DMS79 (cell line): ENCODE measurements at regions not wholly inside any gene's neighbourhood (a gene's known extent, or its start where the extent isn't known, plus 50 kb on each side); places are given as distances from the start of the nearest gene placed in this dataset.
"Not testable (repeated sequence)": the region's sequence is repeated elsewhere in the genome, so short reads cannot be mapped to it uniquely, and the experiment has no call there.

Source experiments
- DNase-seq: peaks from one replicate; lab custom pipeline; 2025; lab: John Stamatoyannopoulos, UW

DNA sequence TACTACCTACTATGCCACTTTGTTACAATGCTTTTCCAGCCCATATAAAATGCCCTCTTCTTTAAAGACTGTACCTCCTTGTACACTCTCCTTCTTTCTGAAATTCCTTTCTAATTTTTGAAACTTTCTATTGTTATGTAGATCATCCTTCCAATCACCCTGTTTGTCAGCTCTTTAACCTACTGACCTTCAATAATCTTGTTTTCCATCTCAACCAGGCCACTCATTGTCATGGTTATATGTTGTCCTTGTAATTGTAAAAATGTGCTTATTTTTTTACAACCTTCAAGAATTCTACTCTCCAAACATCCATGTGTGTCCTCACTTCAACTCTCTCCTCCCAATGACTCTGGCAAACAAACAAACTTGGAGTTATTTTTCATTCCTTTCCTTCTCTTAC is 1172.6 kb upstream of the CELF2 start:
- no peak for DNase-seq

GRCh38 chr10:9848278-9848677 is 1169.4 kb upstream of the CELF2 start:
- no peak for DNase-seq

GRCh38 chr10:9848981-9849380 is 1168.7 kb upstream of the CELF2 start:
- DNase-seq: no peak

- no peak for DNase-seq
Observed at GRCh38 chr10:9850415-9850814, 1167.3 kb upstream of the CELF2 start.

GRCh38 chr10:9851808-9852207 is 1165.9 kb upstream of the CELF2 start:
- DNase-seq: no peak

- DNase-seq: no peak
Observed at GRCh38 chr10:9853405-9854355, 1164.0 kb upstream of the CELF2 start.

DNA sequence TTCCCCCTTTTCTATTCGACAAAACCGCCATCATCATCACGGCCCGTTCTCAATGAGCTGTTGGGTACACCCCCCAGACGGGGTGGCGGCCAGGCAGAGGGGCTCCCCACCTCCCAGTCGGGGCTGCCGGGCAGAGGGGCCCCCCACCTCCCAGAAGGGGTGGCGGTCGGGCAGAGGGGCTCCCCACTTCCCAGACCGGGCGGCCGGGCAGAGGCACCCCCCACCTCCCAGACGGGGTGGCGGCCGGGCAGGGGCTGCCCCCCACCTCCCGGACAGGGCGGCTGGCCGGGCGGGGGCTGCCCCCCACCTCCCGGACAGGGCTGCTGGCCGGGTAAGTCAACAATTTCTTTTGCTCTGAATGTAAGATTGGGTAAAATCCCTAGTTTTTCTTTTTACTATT is 1162.2 kb upstream of the CELF2 start:
- DNase-seq: not testable (repeated sequence)

GRCh38 chr10:9858816-9859215 is 1158.9 kb upstream of the CELF2 start:
- DNase-seq: no peak

- DNase-seq: no peak
Observed at GRCh38 chr10:9860045-9860444, 1157.6 kb upstream of the CELF2 start.

DNA sequence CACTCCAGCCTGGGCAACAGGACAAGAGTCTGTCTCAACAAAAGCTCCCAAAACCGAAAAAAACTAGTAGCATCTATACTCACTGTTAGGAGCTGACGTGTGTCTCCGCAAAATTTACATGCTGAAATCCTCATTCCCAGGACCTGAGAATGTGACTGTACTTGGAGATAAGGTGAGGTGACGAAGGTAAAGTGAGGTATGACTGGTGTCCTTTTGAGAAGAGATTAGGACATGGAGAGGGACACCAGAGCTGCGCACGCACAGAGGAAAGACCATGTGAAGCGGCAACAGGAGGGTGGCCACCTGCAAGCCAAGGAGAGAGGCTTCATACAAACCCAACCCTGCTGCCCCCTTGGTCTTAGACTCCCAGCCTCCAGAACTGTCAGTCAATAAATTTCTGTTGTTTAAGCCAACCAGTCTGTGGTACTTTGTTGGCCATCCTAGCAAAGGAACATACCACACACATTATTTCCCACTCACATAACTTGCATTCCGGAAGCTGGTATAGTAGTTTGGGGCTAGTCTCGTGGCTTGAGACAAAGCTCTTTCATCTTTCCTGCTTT is 1154.0 kb upstream of the CELF2 start:
- no peak for DNase-seq

- DNase-seq: no peak
Observed at GRCh38 chr10:9868499-9868898, 1149.2 kb upstream of the CELF2 start.

DNA sequence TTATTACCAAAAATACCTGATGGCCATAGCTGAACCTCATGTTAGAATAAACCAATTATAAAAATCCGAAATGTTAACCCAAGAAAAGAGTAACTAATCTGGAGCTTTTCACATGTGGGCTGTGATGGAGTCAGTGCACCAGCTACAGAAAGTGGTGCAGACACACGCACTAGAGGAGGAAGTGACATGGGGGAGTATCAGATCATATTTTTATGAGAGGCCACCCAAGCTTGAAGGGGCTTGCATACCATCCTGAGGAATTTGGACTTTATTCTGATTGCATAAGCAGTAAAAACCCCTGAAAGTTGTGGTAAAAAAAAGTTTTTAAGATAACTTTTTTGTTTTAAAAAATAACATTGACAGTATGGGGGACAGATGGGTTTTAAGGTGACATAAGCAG is 1148.5 kb upstream of the CELF2 start:
- DNase-seq: no peak

- DNase-seq: no peak
Observed at GRCh38 chr10:9869606-9870176, 1148.0 kb upstream of the CELF2 start.

DNA sequence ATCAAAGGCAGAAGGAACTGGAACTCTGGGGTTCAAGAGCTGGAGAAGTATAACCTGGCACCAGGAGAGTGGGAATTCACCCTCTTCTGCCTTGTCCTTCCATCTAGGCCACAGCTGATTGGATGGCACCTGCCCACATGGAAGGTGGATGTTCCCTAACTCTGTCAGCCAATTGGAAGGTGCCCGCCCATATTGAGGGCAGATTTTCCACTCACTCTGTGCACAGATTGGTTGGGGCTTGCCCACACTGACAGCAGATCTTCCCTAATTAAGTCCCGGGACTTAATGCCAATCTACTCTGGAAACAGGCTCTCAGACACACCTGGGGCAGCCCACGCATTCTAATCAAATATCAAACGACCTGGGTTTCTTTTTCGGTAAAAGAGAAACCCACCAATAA is 1142.3 kb upstream of the CELF2 start:
- DNase-seq: no peak

DNA sequence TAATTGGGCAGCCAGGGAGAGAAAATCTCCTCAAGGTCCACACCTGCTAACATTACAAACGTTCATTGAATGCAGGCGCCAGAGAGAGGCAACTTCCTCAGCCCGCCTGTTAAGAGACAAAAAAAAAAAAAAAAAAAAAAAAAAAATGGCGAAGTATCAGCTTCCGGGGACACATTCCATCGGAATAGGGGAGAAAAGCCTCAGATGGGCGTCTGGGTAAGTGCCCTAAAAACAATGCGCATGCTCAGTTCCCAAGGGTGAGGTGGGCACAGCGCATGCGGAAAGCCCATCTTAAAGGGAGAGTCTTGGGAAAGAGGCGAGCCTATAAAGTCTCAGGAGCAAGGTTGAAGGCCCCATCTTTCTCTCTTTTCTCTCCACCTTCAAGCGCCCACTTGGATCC is 1139.7 kb upstream of the CELF2 start:
- DNase-seq: no peak

DNA sequence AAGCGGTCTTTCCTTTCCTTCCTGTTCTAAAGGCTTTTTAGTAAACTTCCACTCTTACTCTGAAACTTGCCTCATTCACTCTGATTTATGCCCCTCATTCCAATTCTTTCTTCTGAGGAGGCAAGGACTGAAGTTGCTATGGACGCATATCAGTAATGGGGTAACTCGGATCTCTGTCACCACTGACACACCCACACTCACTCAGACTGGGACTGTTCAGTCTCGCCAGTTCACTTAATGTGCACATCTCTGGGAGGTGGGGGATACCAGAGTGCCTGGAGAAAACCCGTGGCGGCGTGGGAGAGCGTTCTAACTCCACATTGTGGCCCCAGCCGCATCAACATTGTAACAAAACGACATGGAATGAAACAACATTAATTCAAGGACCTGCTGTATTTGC is 1139.3 kb upstream of the CELF2 start:
- DNase-seq: no peak

DNA sequence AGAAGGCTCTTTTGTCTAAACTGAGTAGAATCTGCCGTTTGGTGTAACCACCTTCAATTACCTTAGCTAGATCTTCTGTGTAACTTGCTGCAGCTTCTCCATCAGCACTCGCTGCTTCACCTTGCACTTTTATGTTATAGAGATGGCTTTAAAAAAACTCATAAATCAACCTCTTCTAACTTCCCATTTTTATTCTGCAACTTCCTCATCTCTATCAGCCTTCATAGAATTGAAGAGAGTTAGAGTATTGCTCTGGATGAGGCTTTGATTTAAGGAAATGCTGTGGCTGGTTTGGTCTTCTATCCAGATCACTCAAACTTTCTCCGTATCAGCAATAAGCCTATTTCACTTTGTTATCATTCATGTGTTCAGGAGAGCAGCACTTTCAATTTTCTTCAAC is 1131.9 kb upstream of the CELF2 start:
- no peak for DNase-seq

GRCh38 chr10:9886772-9887171 is 1130.9 kb upstream of the CELF2 start:
- DNase-seq: no peak

- DNase-seq: no peak
Observed at GRCh38 chr10:9895453-9895852, 1122.2 kb upstream of the CELF2 start.

GRCh38 chr10:9895981-9896380 is 1121.7 kb upstream of the CELF2 start:
- DNase-seq: no peak

- no peak for DNase-seq
Observed at GRCh38 chr10:9898633-9899395, 1118.9 kb upstream of the CELF2 start.

DNA sequence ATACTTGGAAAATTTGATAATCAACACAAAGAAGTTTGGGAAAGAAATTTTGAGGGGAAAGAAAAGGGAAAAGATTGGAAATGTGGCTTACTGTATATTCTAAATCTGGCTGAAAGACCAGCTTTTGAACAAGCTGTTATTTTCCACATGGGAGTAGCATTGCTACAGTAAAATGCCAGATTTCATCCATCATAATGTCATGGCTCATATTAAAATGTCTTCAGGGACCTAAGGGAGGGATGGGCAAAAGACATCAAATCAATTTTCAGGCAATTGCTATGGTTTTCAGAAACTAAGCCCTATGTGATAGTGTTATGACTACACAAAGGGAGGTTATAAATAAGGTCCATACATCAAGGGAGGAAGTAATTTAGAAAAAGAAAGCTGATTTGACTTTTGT is 1116.9 kb upstream of the CELF2 start:
- DNase-seq: no peak

DNA sequence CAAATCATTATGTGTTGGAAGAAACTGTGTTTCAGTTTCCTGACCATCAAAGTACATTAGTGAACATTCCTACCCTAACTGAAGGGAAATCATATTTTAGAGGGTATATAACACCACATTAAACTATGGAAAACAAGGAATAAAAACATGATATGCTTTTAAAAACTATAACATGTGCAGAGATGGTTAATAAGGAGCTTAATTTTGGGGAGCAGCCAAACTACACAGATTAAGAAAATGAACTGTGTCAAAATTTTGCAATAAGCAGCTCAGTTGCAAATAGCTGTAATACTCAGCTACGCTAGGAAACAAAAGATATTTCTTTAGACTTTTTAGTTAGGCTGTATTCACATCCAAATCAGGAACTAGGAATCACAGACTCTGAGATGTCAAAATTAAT is 1115.7 kb upstream of the CELF2 start:
- no peak for DNase-seq
